ENCODE measurements at regions not wholly inside any gene's neighbourhood (a gene's known extent, or its start where the extent isn't known, plus 50 kb on each side); places are given as distances from the start of the nearest gene placed in this dataset.

- H3K4me3 ChIP-seq (ENCODE audit: low read depth, low read length) = no peak overlapping the region
- in situ Hi-C loops (cut with HindIII; ENCODE audit: low sequenced_read_pairs) = no loop called here
- no peak for TF ChIP-seq CTCF (IDR thresholded peaks at IDR 0.05; ENCODE audit: low read depth, low read length, missing control alignments)
- no peak for DNase-seq (ENCODE audit: low read depth)
Observed at GRCh38 chr10:32132357-32132946, 76.2 kb upstream of the KIF5B start.

GRCh38 chr10:32131388-32131787 lies 75.2 kb upstream of the KIF5B start:
- no peak for TF ChIP-seq CTCF (IDR thresholded peaks at IDR 0.05; ENCODE audit: low read depth, low read length, missing control alignments)
- in situ Hi-C loops (cut with HindIII; ENCODE audit: low sequenced_read_pairs) = no loop called here
- no peak for DNase-seq (ENCODE audit: low read depth)
- H3K4me3 ChIP-seq (ENCODE audit: low read depth, low read length) = no peak overlapping the region

GRCh38 chr10:32130788-32131187 lies 74.6 kb upstream of the KIF5B start:
- no peak for TF ChIP-seq CTCF (IDR thresholded peaks at IDR 0.05; ENCODE audit: low read depth, low read length, missing control alignments)
- DNase-seq (ENCODE audit: low read depth) = no peak
- H3K4me3 ChIP-seq (ENCODE audit: low read depth, low read length) = no peak overlapping the region
- in situ Hi-C loops (cut with HindIII; ENCODE audit: low sequenced_read_pairs) = no loop called here

- no peak overlapping the region for H3K4me3 ChIP-seq (ENCODE audit: low read depth, low read length)
- TF ChIP-seq CTCF (IDR thresholded peaks at IDR 0.05; ENCODE audit: low read depth, low read length, missing control alignments) = no peak
- DNase-seq (ENCODE audit: low read depth) = no peak
- in situ Hi-C loops (cut with HindIII; ENCODE audit: low sequenced_read_pairs) = no loop called here
Observed at GRCh38 chr10:32125023-32125422, 68.8 kb upstream of the KIF5B start.

- H3K4me3 ChIP-seq (ENCODE audit: low read depth, low read length) = no peak overlapping the region
- in situ Hi-C loops (cut with HindIII; ENCODE audit: low sequenced_read_pairs) = no loop called here
- TF ChIP-seq CTCF (IDR thresholded peaks at IDR 0.05; ENCODE audit: low read depth, low read length, missing control alignments) = no peak
- no peak for DNase-seq (ENCODE audit: low read depth)
Observed at GRCh38 chr10:32123021-32123420, 66.8 kb upstream of the KIF5B start.

GRCh38 chr10:32121648-32122047 lies 65.4 kb upstream of the KIF5B start:
- no peak overlapping the region for H3K4me3 ChIP-seq (ENCODE audit: low read depth, low read length)
- TF ChIP-seq CTCF (IDR thresholded peaks at IDR 0.05; ENCODE audit: low read depth, low read length, missing control alignments) = no peak
- in situ Hi-C loops (cut with HindIII; ENCODE audit: low sequenced_read_pairs) = no loop called here
- DNase-seq (ENCODE audit: low read depth) = no peak

GRCh38 chr10:32120147-32120546 lies 63.9 kb upstream of the KIF5B start:
- no peak for TF ChIP-seq CTCF (IDR thresholded peaks at IDR 0.05; ENCODE audit: low read depth, low read length, missing control alignments)
- H3K4me3 ChIP-seq (ENCODE audit: low read depth, low read length) = no peak overlapping the region
- DNase-seq (ENCODE audit: low read depth) = no peak
- in situ Hi-C loops (cut with HindIII; ENCODE audit: low sequenced_read_pairs) = no loop called here
